ENCODE measurements at regions not wholly inside any gene's neighbourhood (a gene's known extent, or its start where the extent isn't known, plus 50 kb on each side); places are given as distances from the start of the nearest gene placed in this dataset.

DNA sequence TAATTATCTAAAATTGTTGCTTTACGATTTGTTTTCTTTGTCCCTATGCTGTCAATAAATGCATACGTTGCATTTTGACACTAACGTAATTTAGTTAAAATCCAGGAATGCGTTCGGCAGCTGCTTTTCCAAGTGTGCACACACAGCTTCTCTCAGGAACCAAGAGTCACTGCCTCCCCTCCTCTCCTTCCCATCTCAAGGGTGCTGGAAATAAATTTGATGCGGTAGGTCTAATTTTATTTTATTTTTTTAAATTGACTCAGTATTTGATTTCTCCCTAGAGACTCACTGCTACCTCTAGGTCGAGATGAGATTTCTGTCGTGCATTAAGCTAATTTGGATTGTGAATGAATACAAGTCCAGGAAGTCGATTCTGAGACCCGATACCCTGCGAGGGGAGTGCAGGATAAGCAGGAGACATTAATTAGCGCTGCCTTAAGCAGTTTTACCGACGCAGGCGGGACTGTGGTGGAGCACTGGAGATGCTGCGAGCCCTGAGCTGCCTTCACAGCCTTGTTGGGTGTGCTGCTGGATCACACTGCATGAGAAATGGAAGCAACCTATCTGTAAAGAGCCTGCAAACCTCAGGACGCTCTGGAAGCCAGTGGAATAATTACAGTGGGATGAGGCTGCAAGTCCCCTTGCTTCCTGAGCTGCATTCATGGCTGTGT, 381.2 kb downstream of the C6orf118 start:
- Histone ChIP-seq H2AFZ (ENCODE audit: low read depth, low read length) (no peak overlapping the region), H3K9me1 (ENCODE audit: control insufficient read depth, insufficient read depth, low read length) (no peaks in the 10 kb centered on the region), H3K9ac (ENCODE audit: insufficient read depth in 1 of 2, low read depth in 2 of 2, low read length in 2 of 2) (no peak overlapping the region), H3K27ac (ENCODE audit: extremely low read depth, low read depth, low read length) (no peak overlapping the region), H3K4me1 (replicated peaks in 1 of 2; ENCODE audit: control insufficient read depth in 2 of 2, insufficient read depth in 2 of 2, low read length in 2 of 2) (no peaks in the 10 kb centered on the region), H3K36me3 (ENCODE audit: control insufficient read depth, insufficient read depth, low read length) (no peaks in the 10 kb centered on the region), H3K79me2 (ENCODE audit: control insufficient read depth, insufficient read depth, low read length) (no peaks in the 10 kb centered on the region), H4K20me1 (replicated peaks; ENCODE audit: control insufficient read depth, insufficient read depth, low read length) (no peaks in the 10 kb centered on the region), H3K4me2 (ENCODE audit: insufficient read depth, low read length) (no peak overlapping the region), H3K9me3 (replicated peaks; ENCODE audit: control insufficient read depth, insufficient read depth, low read depth, low read length) (peaks cover 15% of the 10 kb centered on the region), H3K27me3 (ENCODE audit: control insufficient read depth in 2 of 2, insufficient read depth in 2 of 2, low read length in 2 of 2) (no peaks in the 10 kb centered on the region), H3K4me3 (no peak overlapping the region)
- FAIRE-seq: no peak
- intact Hi-C loops (cut with micrococcal nuclease): loop anchor here (5.0 kb wide), 3 partner anchors 971 to 1746 kb away; no protein-coding TSS in a partner anchor
- peak; percentile 53 for TF ChIP-seq C11orf30 (IDR thresholded peaks at IDR 0.05; ENCODE audit: low read depth)
- TF ChIP-seq LCOR (CRISPR knock-in tag; IDR thresholded peaks at IDR 0.05): no peak
- no peak for TF ChIP-seq BHLHE40 (IDR thresholded peaks at IDR 0.05; ENCODE audit: low read length)
- peak; percentile 71 for TF ChIP-seq MAFF (IDR thresholded peaks at IDR 0.05; ENCODE audit: low read length)
- no peak for TF ChIP-seq GTF2F1 (IDR thresholded peaks at IDR 0.05; ENCODE audit: low read depth, low read length)
- TF ChIP-seq BCOR (IDR thresholded peaks at IDR 0.05): no peak
- TF ChIP-seq ETV1 (tag; conservative IDR thresholded peaks at IDR 0.05; ENCODE audit: low read depth): no peak
- no peak for TF ChIP-seq MTA1 (IDR thresholded peaks at IDR 0.05; ENCODE audit: borderline replicate concordance)
- TF ChIP-seq ZNF316 (IDR thresholded peaks at IDR 0.05): peak; percentile 64
- peak; percentile 79 for TF ChIP-seq MAFK (IDR thresholded peaks at IDR 0.05; ENCODE audit: low read length)
- no peak for TF ChIP-seq ZNF589 (CRISPR knock-in tag; IDR thresholded peaks at IDR 0.05; ENCODE audit: low read depth)
- TF ChIP-seq MAFG (tag; conservative IDR thresholded peaks at IDR 0.05): peak; percentile 51
- no peak for TF ChIP-seq POLR3A (IDR thresholded peaks at IDR 0.05; ENCODE audit: borderline replicate concordance, extremely low read depth, insufficient read depth, insufficient read length)
- TF ChIP-seq ZSCAN32 (CRISPR knock-in tag; IDR thresholded peaks at IDR 0.05): no peak
- ChIA-PET CTCF (ENCODE audit: low intra/inter-chr PET ratio) (no interaction called here), POLR2A (no interaction called here)
- in situ Hi-C loops (cut with MboI): no loop called here
- no peak for ATAC-seq
- 7% methylated on average over 17 of the region's 17 CpGs for WGBS (ENCODE audit: insufficient coverage, low coverage, missing lambda C conversion rate)
- DNase-seq (ENCODE audit: extremely low read depth in 1 of 4, low spot score in 3 of 4): no peak
- no TSS peak for BruUV-seq (replicated peaks)

Data from K562 (cell line).